Gastrocnemius medialis (tissue), 4 donors: ENCODE measurements at regions not wholly inside any gene's neighbourhood (a gene's known extent, or its start where the extent isn't known, plus 50 kb on each side); places are given as distances from the start of the nearest gene placed in this dataset.

ENCODE experiments used
- ATAC-seq, 2 donors: fragments of 150-250 bp; one replicate each; pipeline ENCODE4 v1.9.1; 2016
- DNase-seq, 2 donors: peaks; one replicate each; pipeline ENCODE4 v3.0.0-alpha.2; 2019
- H3K27ac ChIP-seq, 4 donors: fragments of 200-600 bp; sonication (generic); 1 replicate in 1 of 4; 2 replicates in 3 of 4; pipeline ENCODE4 v1.5.1; 2016 to 2018; ENCODE audit warnings: mild to moderate bottlenecking in 2 of 4, moderate library complexity in 1 of 4
- H3K27me3 ChIP-seq, 3 donors: fragments of 200-600 bp; sonication (generic) in 2 of 3; 1 replicate in 1 of 3; 2 replicates in 2 of 3; pipeline versions ENCODE4 v1.5.1 to v1.6.0; 2016 to 2019; ENCODE audit warnings: mild to moderate bottlenecking in 1 of 3, moderate library complexity in 1 of 3
- H3K36me3 ChIP-seq, 2 donors: fragments of 200-600 bp; sonication (generic) in 1 of 2; one replicate each; pipeline ENCODE4 v1.5.1; 2017 to 2018
- H3K4me1 ChIP-seq, 2 donors: fragments of 200-600 bp; sonication (generic) in 1 of 2; one replicate each; pipeline ENCODE4 v1.5.1; 2016 to 2017; ENCODE audit warnings: mild to moderate bottlenecking in 2 of 2
- H3K4me3 ChIP-seq, 4 donors: fragments of 200-600 bp; sonication (generic) in 3 of 4; 1 replicate in 1 of 4; 2 replicates in 3 of 4; pipeline ENCODE4 v1.5.1; 2016 to 2019; ENCODE audit warnings: mild to moderate bottlenecking in 2 of 4
- H3K9me3 ChIP-seq, 3 donors: fragments of 200-600 bp; sonication (generic) in 2 of 3; 1 replicate in 1 of 3; 2 replicates in 2 of 3; pipeline ENCODE4 v1.5.1; 2016 to 2019
- CTCF ChIP-seq, 5 experiments: fragments of 450-650 bp in 3 of 5; fragments of 200-600 bp in 2 of 5; sonication (generic) in 2 of 5; IDR thresholded peaks in 4 of 5; conservative IDR thresholded peaks in 1 of 5; 1 replicate in 4 of 5; 2 replicates in 1 of 5; pipeline ENCODE4 v1.5.1; 2016 to 2019; ENCODE audit warnings: antibody characterized with exemption in 5 of 5, mild to moderate bottlenecking in 3 of 5, moderate library complexity in 3 of 5
- POLR2A ChIP-seq, 2 donors: fragments of 450-650 bp; IDR thresholded peaks; one replicate each; pipeline ENCODE4 v1.6.1; 2017; ENCODE audit warnings: antibody characterized with exemption in 2 of 2, mild to moderate bottlenecking in 2 of 2, moderate library complexity in 2 of 2
- in situ Hi-C, 4 donors: fragments of 200-750 bp; cut with MboI; loops; one replicate each; pipeline versions ENCODE4 v1.15.0 to v1.8.0; 2017; ENCODE audit warnings: low sequenced_read_pairs in 4 of 4
- intact Hi-C: fragments of 100-400 bp; cut with DNase I; formaldehyde crosslinking; loops from one replicate; pipeline ENCODE4 v1.15.1; 2023; ENCODE audit warnings: low total_unique reads

- Histone ChIP-seq H3K4me1 (no peaks in the 10 kb centered on the region), H3K27ac (no peak overlapping the region), H3K36me3 (no peaks in the 10 kb centered on the region), H3K27me3 (no peaks in the 10 kb centered on the region), H3K4me3 (no peak overlapping the region), H3K9me3 (no peaks in the 10 kb centered on the region)
- TF ChIP-seq CTCF (IDR thresholded peaks at IDR 0.05 in 4 of 5, conservative IDR thresholded peaks at IDR 0.05 in 1 of 5) (no peak), POLR2A (IDR thresholded peaks at IDR 0.05) (no peak)
- in situ Hi-C loops, result no loop called here
- DNase-seq (no peak), ATAC-seq (no peak)
- intact Hi-C loops, result no loop called here
These were observed 203.8 kb upstream of the SEMA6D start for GRCh38 chr15:47513471-47513870.

- in situ Hi-C loops (no loop called here), intact Hi-C loops (no loop called here)
- TF ChIP-seq CTCF (IDR thresholded peaks at IDR 0.05 in 4 of 5, conservative IDR thresholded peaks at IDR 0.05 in 1 of 5), result no peak
- no peak overlapping the region for H3K4me3 ChIP-seq
- DNase-seq (no peak), ATAC-seq (no peak)
- no peaks in the 10 kb centered on the region for H3K9me3 ChIP-seq
- H3K36me3 ChIP-seq, result no peaks in the 10 kb centered on the region
- H3K27me3 ChIP-seq, result no peaks in the 10 kb centered on the region
- H3K4me1 ChIP-seq, result no peaks in the 10 kb centered on the region
- no peak overlapping the region for H3K27ac ChIP-seq
These were observed 203.1 kb upstream of the SEMA6D start for GRCh38 chr15:47514200-47514652.

GRCh38 chr15:47516558-47516957 lies 200.7 kb upstream of the SEMA6D start:
- no peak overlapping the region for H3K4me3 ChIP-seq
- no peak overlapping the region for H3K27ac ChIP-seq
- DNase-seq (no peak), ATAC-seq (no peak)
- no peaks in the 10 kb centered on the region for H3K9me3 ChIP-seq
- H3K27me3 ChIP-seq, result no peaks in the 10 kb centered on the region
- intact Hi-C loops (no loop called here), in situ Hi-C loops (no loop called here)
- no peak for TF ChIP-seq POLR2A (IDR thresholded peaks at IDR 0.05)
- TF ChIP-seq CTCF (IDR thresholded peaks at IDR 0.05 in 4 of 5, conservative IDR thresholded peaks at IDR 0.05 in 1 of 5), result no peak
- H3K4me1 ChIP-seq, result no peaks in the 10 kb centered on the region
- no peaks in the 10 kb centered on the region for H3K36me3 ChIP-seq

- Histone ChIP-seq H3K4me3 (no peak overlapping the region), H3K27me3 (no peaks in the 10 kb centered on the region), H3K9me3 (no peaks in the 10 kb centered on the region), H3K27ac (no peak overlapping the region), H3K4me1 (no peaks in the 10 kb centered on the region), H3K36me3 (no peaks in the 10 kb centered on the region)
- ATAC-seq (no peak), DNase-seq (no peak)
- in situ Hi-C loops, result no loop called here
- intact Hi-C loops, result no loop called here
- TF ChIP-seq POLR2A (IDR thresholded peaks at IDR 0.05), result no peak
- TF ChIP-seq CTCF (IDR thresholded peaks at IDR 0.05 in 4 of 5, conservative IDR thresholded peaks at IDR 0.05 in 1 of 5), result no peak
These were observed 200.3 kb upstream of the SEMA6D start for GRCh38 chr15:47516972-47517371.

GRCh38 chr15:47517737-47518136 lies 199.6 kb upstream of the SEMA6D start:
- no peaks in the 10 kb centered on the region for H3K27me3 ChIP-seq
- no peaks in the 10 kb centered on the region for H3K4me1 ChIP-seq
- intact Hi-C loops (no loop called here), in situ Hi-C loops (no loop called here)
- no peak for DNase-seq
- ATAC-seq, result no peak
- TF ChIP-seq CTCF (IDR thresholded peaks at IDR 0.05 in 4 of 5, conservative IDR thresholded peaks at IDR 0.05 in 1 of 5) (no peak), POLR2A (IDR thresholded peaks at IDR 0.05) (no peak)
- H3K36me3 ChIP-seq, result no peaks in the 10 kb centered on the region
- H3K27ac ChIP-seq, result no peak overlapping the region
- no peak overlapping the region for H3K4me3 ChIP-seq
- no peaks in the 10 kb centered on the region for H3K9me3 ChIP-seq
